ENCODE measurements at regions not wholly inside any gene's neighbourhood (a gene's known extent, or its start where the extent isn't known, plus 50 kb on each side); places are given as distances from the start of the nearest gene placed in this dataset.

DNA sequence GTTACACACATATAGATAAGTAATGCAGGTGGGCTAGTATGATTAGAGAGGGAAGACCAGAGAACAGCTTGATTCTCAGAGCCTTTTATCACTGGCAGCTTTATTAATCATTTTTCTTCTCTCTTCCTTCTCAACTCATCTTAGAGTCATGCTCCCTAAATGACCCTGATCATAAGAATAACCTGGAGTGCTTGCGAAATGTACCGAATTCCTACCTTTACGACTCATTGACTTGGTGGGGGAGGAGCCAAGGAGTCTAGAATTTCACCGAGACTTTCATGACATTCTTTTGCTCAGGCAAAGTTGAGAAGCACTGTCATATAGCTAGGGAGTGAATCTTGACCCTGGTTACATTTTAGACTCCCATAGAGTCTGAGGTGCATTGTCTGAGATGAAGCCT, 298.9 kb upstream of the PUDP start:
- TF ChIP-seq CTCF (IDR thresholded peaks at IDR 0.05) (no peak), POLR2A (IDR thresholded peaks at IDR 0.05) (no peak), POLR2AphosphoS5 (IDR thresholded peaks at IDR 0.05) (no peak)
